Medulla oblongata (tissue), 1 donor: ENCODE measurements at regions not wholly inside any gene's neighbourhood (a gene's known extent, or its start where the extent isn't known, plus 50 kb on each side); places are given as distances from the start of the nearest gene placed in this dataset.
"Not testable (repeated sequence)": the region's sequence is repeated elsewhere in the genome, so short reads cannot be mapped to it uniquely, and the experiment has no call there.

Source experiments
- DNase-seq: peaks from one replicate; pipeline ENCODE4 v3.0.0-alpha.2; 2015; ENCODE audit errors: extremely low spot score

DNA sequence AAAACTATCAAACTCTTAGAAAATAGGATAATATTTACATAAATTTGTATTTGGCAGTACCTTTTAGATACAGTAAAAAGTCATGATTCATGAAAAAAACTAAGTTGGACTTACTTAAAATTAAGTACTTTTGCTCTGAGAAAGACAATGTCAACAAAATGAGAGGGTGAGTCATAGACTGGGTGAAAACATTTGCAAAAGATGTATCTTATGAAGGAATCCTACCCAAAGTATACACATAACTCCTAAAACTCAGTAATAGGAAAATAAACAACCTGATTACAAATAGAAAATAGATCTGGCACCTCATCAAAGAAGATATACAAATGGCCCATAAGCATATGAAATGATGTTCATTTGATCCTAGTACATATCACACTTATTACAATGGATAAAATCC is 1154.6 kb downstream of the JRKL start:
- no peak for DNase-seq

DNA sequence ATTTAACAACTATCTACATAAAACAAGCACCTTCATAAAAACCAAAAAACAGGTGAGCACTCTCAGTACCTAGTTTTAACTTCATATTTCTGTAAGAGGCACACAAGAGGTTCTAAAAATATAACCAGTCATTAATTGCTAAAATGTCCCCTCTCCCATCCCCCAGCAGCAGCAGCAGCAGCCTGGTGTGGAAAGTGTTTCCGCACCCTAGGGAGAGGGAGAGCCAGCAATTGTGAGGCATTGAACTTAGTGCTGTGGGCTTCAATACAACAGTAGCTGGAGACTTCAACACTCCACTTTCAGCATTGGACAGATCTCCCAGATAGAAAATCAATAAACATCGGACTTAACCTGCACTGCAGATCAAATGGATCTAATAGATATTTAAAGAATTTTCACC is 1158.5 kb downstream of the JRKL start:
- no peak for DNase-seq

DNA sequence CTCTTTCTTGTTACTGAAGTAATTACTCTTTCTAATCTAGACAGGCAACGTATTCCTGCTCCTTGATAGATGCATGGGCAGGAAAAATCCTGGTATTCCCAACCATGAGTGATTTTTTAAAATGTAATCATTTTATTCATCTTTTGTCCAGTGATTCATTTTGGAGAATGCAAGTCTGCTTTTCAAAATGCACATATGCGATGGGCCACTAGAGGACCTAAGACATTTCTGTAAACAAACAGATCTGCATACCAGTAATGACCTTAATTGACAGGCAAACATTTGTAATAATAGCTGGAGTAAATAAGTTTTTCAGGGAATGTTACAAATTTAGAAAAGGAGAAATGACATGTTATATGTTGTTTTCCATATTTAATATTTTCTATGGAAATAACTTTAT is 1167.6 kb downstream of the JRKL start:
- no peak for DNase-seq

DNA sequence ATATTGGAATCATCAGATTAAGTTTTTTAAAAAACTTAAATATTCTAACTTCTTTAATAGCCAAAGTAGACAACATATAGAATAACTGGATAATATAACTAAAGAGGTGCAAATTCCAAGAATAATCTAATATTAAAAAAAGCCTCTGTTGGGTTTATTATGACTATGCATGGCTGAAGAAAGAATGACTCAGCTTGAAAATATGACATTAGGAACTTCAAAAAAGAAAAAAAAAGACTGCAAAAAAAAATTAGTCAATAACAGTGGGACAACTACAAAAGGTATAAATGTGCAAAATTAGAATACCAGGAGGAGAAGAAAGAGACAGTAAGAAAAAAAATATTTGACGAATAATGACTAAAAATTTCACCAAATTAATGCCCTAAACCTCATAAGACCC is 1178.0 kb downstream of the JRKL start:
- DNase-seq: no peak

DNA sequence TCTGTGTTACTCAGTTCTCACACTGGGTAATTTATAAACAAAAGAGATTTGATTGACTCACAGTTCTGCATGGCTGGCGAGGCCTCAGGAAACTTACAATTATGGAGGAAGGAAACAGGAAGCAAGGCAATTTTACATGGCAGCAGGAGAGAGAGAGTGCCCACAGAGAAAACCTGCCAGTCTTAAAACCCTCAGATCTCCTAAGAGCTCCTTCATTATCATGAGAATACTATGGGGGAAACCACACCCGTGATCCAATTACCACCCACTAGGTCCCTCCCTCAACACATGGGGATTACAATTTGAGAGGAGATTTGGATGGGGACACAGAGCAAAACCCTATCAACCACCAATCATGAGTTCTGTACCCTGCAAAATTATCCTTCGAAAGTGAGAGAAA is 1180.8 kb downstream of the JRKL start:
- no peak for DNase-seq

DNA sequence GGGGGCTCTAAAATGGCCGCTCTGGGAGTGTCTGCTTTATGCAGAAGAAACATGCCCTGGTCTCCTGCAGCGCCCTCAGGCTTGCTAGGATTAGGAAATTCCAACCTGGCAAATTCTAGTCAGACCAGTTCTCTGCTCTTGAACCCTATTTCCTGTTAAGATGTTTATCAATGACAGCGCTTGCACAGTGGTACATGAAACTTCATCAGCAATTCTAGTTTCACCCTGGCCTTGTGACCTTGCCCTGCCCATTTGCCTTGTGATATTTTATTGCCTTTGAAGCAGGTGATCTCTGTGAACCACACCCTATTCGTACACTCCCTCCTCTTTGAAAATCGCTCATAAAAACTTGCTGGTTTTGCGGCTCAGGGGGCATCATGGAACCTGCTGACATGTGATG is 1184.0 kb downstream of the JRKL start:
- not testable (repeated sequence) for DNase-seq

DNA sequence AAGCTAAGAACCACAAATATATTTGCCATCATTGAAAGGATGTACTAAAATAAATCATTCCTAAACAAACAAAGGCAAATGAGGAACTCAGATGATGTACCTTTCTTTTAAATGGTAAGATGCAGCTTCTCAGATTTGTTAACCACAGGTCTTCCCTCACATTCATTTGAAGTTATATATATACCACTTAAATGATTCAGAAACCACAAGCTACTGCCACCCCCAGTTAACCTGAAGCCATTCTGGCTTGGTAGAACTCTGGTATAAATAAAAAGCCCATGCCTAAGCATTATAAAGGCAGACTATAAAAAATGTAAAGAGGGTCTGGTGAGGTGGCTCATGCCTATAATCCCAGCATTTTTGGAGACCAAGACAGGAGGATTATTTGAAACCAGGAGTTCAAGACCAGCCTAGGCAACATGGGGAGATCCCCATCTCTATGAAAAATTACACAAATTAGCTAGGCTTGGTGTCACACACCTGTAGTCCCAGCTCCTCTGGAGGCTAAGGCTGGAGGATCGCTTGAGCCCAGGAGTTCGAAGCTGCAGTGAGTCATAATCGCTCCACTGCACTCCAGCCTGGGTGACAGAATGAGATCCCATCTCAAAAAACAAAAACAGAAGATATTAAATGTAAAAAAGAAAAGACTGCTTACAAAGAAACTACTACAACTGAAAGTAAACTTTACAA is 1185.3 kb downstream of the JRKL start:
- DNase-seq: no peak

DNA sequence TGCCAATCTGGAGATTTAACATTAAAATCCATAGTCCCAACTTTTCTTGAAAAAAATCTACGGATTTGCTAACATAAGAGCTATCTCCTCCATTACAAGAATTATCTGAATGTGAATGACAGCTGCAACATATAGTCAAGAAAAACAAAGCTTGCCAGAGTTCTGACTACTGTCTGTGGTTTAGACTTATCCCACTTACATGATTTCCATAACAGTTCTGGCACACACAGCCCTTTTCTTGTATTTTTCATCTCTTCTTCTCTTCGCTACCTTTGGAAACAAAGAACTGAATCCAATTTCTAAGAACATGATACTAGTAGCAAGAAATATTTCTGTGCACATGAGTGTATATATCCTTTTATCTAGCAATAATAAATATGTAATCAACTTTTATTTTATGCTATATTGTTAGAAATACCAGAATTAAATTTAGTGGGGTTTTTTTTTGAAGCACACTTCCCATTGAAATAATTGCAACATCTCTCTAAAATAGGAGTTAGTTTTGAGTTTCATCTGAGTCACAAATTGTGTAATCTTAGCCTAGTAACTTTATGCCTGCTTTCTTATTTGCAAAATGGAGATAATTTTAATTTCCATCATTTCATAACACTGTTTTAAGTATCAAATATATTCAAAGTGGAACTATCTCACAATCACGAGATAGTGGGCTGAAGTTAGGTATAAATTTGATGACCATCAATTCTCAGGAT is 1217.6 kb downstream of the JRKL start:
- DNase-seq: no peak

DNA sequence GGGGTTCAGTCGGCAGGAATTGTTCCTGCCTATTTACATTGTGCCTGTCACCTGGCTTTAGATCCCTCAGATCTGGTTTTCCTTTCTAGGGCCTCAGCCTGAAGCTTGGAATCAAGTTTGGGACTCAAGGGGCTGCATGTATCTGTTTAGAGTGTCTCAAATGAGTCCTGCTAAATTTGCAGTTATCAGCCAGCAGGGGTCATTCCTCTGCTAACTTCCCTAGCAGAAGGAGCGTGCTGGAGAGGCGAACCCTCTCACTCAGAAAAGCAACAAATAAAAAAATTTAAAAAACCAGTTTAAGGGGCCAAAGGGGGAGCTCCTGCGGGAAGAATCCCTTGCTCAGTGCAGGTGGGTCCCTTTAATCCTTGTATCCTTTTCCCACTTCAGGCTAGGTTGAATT is 1220.2 kb downstream of the JRKL start:
- no peak for DNase-seq

DNA sequence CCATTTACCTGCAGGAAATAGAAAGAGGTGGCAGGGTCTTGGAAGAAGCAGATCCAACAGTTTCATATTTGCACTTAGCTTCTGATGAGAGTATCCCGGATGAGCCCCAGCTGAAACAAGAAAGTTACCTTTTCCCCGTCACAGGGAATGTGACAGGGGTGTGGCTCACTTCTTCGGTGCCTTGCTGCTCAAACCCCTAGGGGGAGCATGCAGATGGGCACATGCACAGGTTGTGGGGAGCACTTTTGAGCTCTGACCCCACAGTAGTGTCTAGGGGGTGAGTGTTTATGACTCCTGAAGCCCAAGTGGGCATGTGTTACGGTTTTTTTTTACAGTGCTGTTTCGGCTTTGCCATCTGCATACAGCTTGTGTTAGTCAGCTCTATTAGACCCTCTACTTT is 1221.0 kb downstream of the JRKL start:
- DNase-seq: no peak

DNA sequence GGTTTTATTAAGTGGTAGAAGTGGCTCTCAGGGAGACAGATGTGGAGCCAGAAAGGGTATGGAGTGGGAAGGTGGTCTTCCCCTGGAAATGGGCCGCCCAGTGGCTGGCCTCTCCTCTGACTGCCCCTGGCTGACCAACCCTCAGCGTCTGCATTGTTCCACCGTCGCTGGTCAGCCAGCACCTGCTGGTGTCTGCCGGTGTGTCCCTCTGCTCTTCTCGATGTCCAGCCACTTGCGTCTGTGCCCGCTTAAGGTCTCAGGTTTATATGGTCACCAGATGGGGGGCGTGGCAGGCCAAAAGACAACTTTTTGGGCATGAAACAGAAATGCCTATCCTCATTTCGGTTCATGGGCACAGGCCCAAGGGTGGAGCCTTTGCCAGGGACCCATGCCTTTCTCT is 1221.5 kb downstream of the JRKL start:
- no peak for DNase-seq

DNA sequence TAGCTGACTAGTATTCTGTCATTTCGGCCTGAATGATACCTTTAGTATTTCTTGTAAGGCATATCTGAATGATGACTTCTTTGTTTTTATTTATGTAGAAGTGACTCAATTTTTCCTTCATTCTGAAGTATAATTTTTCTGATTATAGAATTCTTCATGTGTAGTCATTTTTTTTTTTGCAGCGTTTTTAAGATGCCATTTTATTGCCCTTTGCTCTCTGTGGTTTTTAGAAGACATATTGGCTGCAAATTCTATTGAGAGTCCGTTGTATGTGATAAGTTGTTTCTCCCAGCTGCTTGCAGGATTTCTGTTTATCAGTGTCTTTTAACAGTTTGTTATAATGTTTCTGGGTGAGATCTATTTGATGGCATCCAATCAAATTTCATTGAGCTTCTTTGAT is 1224.8 kb downstream of the JRKL start:
- no peak for DNase-seq

DNA sequence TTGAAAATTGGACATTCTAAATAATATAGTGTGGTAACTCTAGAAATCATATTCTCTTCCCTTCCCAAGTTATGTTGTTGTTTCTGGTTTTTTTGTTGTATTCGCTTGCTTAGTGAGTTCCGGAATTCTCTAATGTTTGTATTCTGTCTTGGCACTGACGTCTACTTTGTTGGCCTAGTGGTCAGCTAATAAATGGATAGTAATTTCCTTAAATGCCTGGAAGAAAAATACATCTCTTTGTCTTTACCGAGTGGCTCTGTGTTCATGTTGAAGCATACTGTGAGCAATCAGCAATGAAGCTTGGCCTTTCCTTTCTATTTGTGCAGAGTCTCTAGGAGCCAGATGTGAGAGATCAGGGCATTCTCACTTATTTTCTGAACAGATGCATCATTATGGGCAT is 1225.7 kb downstream of the JRKL start:
- no peak for DNase-seq

DNA sequence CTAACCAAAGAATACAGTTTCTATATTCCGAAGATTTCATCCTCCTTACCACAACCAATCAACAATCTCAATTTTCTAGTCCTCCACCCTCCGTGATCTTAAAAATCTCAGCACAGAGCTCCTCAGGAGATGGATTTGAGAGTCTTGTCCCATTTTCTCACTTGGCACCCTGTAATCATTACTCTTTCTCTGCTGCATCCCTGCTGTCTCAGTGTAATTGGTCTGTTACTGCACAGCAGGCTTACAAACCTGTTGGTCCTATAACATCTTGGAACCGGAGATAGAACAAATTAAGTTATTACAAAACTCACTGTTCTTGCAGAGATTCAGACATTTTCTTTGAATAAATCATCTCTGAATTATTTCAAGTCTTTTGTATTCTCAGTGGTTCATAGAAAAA is 1227.2 kb downstream of the JRKL start:
- DNase-seq: no peak

DNA sequence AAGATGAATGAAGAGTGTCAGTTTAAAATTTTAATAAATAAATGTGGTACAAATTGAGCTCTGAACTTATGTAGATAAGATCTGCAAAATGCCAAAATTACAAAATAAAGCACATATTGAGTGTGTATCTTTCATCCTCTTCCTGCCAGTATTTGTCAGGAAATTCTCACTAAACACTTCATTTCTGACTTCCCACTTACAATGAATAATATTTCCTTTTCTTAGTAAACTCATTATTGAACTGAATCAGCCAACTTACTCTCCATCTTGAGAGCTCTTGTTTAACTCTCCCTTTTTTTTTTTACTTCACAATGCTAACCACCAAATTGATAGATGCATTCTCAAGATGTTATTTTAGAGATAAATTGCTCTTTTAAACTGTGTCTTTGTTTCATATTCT is 1230.2 kb downstream of the JRKL start:
- no peak for DNase-seq

DNA sequence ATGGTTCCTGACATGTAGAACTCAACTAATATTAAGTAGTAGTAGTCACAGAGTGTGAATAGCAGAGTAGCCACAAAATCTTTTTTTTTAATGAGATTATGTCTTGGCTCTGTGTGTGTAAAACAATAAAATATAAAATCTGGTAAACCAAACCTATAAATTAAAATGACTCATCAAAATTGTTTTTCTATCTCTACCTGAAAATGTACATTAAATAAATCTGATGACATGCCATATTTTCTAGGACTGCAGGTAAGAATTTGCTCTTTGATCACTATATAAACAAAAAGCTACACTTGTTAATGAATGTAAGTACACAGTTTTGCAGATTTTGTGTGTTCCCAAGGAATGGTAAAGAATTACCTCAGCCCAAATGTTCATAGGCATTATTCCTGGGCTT is 1231.5 kb downstream of the JRKL start:
- DNase-seq: no peak

DNA sequence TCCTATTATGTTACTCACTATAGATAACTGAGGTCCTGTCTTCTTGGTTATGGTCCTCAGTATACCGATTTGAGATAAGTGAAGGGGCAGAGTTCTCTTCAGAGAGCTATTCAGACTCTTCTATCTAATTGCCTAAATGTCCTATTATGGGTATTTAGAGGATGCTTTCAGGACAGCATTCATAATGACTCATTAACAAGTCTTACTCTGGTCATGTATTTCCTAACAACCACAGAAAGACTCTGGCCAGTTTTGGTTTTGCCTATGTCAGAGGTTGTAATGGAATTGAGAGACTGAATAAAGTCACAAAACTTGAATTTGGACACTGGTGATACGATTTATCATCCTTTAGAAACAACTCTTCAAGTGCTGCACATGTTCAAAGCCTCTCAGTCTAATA is 1233.0 kb downstream of the JRKL start:
- no peak for DNase-seq

DNA sequence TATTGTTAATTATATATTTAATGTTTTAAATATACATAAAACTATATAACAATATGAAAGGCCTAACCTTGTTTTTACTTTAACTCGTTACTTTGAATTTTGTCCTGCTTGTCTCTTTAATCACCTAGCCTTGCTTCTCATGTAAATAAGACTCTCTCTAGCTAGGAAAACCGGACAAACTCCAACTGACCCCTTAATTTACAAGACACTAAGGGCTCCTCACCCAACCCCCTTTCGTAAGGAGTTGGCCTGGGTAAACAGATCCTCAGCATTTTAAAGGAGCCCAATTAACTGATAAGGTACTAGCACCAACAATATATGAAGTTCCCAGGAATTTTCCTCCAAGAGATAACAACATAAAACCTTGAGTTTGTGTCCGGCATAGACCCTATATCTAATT is 1246.9 kb downstream of the JRKL start:
- DNase-seq: not testable (repeated sequence)

DNA sequence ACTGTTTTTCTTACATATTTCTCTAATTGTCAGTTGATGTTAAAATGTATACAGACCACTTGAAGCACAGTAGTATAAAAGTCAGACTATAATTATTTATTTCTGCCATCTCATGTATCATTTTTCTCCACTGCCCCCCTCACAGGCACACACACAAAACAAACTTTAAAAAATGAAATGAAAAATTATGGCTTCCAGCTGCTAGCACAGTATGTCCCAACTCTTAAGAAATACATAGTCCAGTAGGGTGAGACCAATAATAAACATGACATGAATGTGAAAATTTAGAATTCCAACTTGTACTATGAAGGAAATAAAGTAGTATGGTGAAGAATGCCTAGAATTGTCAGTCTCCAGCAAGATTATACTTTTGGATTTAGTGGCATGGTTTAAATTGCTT is 1247.9 kb downstream of the JRKL start:
- DNase-seq: no peak

DNA sequence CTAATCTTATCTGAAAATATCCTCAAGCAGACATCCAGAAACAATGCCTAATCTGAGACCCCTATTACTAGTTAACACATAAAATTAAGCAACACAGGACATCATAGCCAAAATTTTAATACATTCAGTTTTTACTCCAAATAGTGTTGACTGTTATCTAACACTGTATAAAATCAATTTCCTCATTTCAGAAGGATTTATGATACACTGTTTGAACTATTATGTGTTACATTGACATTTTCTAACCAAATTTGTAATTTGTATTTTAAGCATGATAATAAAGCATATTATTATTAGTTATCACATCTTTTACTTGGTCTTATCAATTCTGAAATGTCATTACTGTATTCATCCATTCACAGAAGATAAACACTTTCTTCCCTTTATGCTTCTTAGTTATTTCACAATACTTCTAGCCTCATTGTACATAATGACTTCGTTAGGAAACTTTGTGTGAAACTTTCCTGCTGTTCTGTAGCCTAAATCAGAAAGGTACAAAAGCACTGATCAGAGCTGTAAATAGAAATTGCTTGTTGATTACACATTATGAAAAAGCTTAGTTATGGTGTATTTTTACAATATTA is 1248.9 kb downstream of the JRKL start:
- no peak for DNase-seq

DNA sequence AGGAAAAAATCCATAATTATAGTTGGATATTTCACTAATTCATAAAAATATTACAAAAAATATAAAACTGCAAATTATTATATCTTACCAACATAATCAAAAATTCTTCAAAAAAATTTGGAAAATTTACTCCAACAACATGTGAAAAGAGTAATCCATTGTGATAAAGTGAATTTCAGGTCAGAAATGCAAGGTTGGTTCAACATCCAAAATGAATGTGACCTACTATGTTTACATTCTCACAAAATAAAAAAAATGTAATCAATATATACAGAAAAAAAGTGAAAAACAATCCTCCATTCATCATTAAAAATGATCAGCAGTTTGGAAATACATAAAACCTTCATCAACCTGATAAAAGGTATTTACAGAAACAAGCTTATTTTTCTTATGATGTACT is 1252.2 kb downstream of the JRKL start:
- no peak for DNase-seq

DNA sequence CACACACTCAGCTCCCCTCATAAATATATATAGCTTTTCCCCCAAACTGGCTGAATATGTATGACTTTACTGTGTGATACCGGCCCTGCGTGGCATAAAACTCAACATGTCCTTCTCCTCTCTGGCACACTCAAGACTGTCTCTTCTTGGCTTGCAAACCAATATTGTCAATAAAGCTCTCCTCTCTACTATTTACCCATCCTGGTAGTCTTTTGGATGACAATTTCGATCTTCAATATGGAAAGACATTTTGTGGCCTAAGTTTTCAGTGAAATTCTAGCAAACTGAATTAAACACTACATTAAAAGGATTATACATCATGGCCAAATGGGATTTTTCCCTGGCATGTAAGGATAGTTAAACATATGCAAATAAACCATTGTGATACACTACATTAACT is 1255.9 kb downstream of the JRKL start:
- DNase-seq: no peak

DNA sequence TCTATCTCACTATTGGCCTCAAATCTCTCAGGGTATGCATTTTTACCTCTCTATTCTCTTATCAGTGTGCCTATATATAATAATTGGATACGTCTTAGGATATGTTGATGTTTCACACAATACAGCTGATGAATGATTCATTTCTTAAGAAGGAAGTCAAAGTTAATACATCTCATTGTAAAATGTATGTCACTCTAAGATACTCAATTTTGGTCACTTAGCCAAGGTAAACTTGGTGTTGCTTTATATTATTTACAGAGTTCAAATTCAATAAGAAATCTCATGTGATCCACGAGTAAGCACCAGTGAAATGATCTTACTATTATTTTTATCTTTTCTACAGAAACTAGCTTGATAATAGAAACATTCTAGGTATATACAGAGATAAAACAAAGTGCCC is 1266.5 kb downstream of the JRKL start:
- DNase-seq: no peak
